SU-DHL-6 (cell line): ENCODE measurements at regions not wholly inside any gene's neighbourhood (a gene's known extent, or its start where the extent isn't known, plus 50 kb on each side); places are given as distances from the start of the nearest gene placed in this dataset.

Experiments
- EZH2phosphoT487 ChIP-seq: fragments of 200-600 bp; sonication (generic), shearing (Covaris generic); conservative IDR thresholded peaks from 2 replicates; pipeline ENCODE4 v1.6.1; 2018; ENCODE audit warnings: mild to moderate bottlenecking, antibody characterized with exemption, low read length, moderate library complexity, mixed read lengths
- TF ChIP-seq, protein P1 (sequence below): fragments of 200-600 bp; sonication (generic); IDR thresholded peaks from one replicate; pipeline ENCODE4 v1.5.1; 2017; ENCODE audit warnings: antibody characterized with exemption, mild to moderate bottlenecking, low read length, moderate library complexity; ENCODE audit not compliant: insufficient read depth, poor library complexity, severe bottlenecking

- TF ChIP-seq, protein P1, sequence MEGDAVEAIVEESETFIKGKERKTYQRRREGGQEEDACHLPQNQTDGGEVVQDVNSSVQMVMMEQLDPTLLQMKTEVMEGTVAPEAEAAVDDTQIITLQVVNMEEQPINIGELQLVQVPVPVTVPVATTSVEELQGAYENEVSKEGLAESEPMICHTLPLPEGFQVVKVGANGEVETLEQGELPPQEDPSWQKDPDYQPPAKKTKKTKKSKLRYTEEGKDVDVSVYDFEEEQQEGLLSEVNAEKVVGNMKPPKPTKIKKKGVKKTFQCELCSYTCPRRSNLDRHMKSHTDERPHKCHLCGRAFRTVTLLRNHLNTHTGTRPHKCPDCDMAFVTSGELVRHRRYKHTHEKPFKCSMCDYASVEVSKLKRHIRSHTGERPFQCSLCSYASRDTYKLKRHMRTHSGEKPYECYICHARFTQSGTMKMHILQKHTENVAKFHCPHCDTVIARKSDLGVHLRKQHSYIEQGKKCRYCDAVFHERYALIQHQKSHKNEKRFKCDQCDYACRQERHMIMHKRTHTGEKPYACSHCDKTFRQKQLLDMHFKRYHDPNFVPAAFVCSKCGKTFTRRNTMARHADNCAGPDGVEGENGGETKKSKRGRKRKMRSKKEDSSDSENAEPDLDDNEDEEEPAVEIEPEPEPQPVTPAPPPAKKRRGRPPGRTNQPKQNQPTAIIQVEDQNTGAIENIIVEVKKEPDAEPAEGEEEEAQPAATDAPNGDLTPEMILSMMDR, result no peak
- TF ChIP-seq EZH2phosphoT487, result no peak
Measured at GRCh38 chr4:36676139-36677050, 395.0 kb downstream of the DTHD1 start.
